Fibroblast of villous mesenchyme (primary cell): ENCODE measurements at regions not wholly inside any gene's neighbourhood (a gene's known extent, or its start where the extent isn't known, plus 50 kb on each side); places are given as distances from the start of the nearest gene placed in this dataset.
"Not testable (repeated sequence)": the region's sequence is repeated elsewhere in the genome, so short reads cannot be mapped to it uniquely, and the experiment has no call there.

Source experiments
- DNase-seq: peaks from one replicate; pipeline ENCODE4 v3.0.0-alpha.2; 2010; ENCODE audit warnings: low read depth
- H3K4me3 ChIP-seq: 2 replicates; pipeline ENCODE4 v1.5.1; 2011; ENCODE audit warnings: low read depth, mild to moderate bottlenecking, low read length
- CTCF ChIP-seq: IDR thresholded peaks from 2 replicates; pipeline ENCODE4 v1.5.1; 2012; ENCODE audit warnings: low read depth, mild to moderate bottlenecking, low read length; ENCODE audit not compliant: insufficient read depth

GRCh38 chr2:107529146-107529545, 297.5 kb upstream of the RGPD4 start:
- H3K4me3 ChIP-seq, result no peak overlapping the region
- no peak for TF ChIP-seq CTCF
- peak; percentile 8 for DNase-seq

- TF ChIP-seq CTCF, result no peak
- no peak overlapping the region for H3K4me3 ChIP-seq
- no peak for DNase-seq
These were observed 296.6 kb upstream of the RGPD4 start for GRCh38 chr2:107530046-107530445.

- no peak for DNase-seq
- TF ChIP-seq CTCF, result no peak
- H3K4me3 ChIP-seq, result no peak overlapping the region
These were observed 291.8 kb upstream of the RGPD4 start for GRCh38 chr2:107534926-107535325.

GRCh38 chr2:107535905-107536689, 290.6 kb upstream of the RGPD4 start:
- DNase-seq, H3K4me3 ChIP-seq: not testable (repeated sequence)

GRCh38 chr2:107542314-107542740, 284.4 kb upstream of the RGPD4 start:
- no peak for TF ChIP-seq CTCF
- no peak overlapping the region for H3K4me3 ChIP-seq
- peak; percentile 38 for DNase-seq

- DNase-seq, result no peak
- no peak for TF ChIP-seq CTCF
- H3K4me3 ChIP-seq, result no peak overlapping the region
These were observed 282.9 kb upstream of the RGPD4 start for GRCh38 chr2:107543793-107544192.

- no peak for TF ChIP-seq CTCF
- no peak overlapping the region for H3K4me3 ChIP-seq
- no peak for DNase-seq
These were observed 281.6 kb upstream of the RGPD4 start for GRCh38 chr2:107545066-107545465.
